Right cardiac atrium (tissue), 5 donors: ENCODE measurements at regions not wholly inside any gene's neighbourhood (a gene's known extent, or its start where the extent isn't known, plus 50 kb on each side); places are given as distances from the start of the nearest gene placed in this dataset.
"Not testable (repeated sequence)": the region's sequence is repeated elsewhere in the genome, so short reads cannot be mapped to it uniquely, and the experiment has no call there.

ENCODE experiments used
- ATAC-seq, 2 donors: fragments of 200-7000 bp; cut with Tn5 transposase; one replicate each; pipeline versions ENCODE4 v1.8.0 to v1.9.1; 2020; ENCODE audit warnings: moderate library complexity in 2 of 2, mild to moderate bottlenecking in 1 of 2
- DNase-seq, 3 donors: peaks; one replicate each; pipeline ENCODE4 v3.0.0-alpha.2; 2020
- H3K27ac ChIP-seq: one replicate; pipeline ENCODE4 v1.5.1; 2013; ENCODE audit warnings: mild to moderate bottlenecking, low read length, control low read depth, moderate library complexity
- H3K27me3 ChIP-seq: one replicate; pipeline ENCODE4 v1.6.1; 2013; ENCODE audit not compliant: control insufficient read depth, insufficient read depth
- H3K4me1 ChIP-seq: one replicate; pipeline ENCODE4 v1.6.1; 2013; ENCODE audit warnings: low read length; ENCODE audit not compliant: control insufficient read depth, insufficient read depth
- H3K4me3 ChIP-seq: one replicate; pipeline ENCODE4 v1.5.1; 2013; ENCODE audit warnings: low read length, control low read depth
- H3K9me3 ChIP-seq: one replicate; pipeline ENCODE4 v1.6.1; 2013; ENCODE audit warnings: low read length; ENCODE audit not compliant: control insufficient read depth
- WGBS: extraction: QIAGEN DNeasy Blood & Tissue Kit; methylation state at CpG from one replicate; pipeline ENCODE4 v1.1.7; 2013; 5-methylcytosine and 5-hydroxymethylcytosine counted together
- intact Hi-C, 4 donors: fragments of 100-400 bp; cut with DNase I; formaldehyde crosslinking; loops; one replicate each; pipeline versions ENCODE4 v1.11.0 to v1.14.0; 2022 to 2023
- donor health status: healthy with polysubstance abuse.
- donor health status: DM: no; HTN: yes; CAD: no.
- donor health status: DM: no; HTN: no; CAD: no.
- donor health status: DM: no; HTN: yes; CAD: no; lungs with severe emphysema.
- donor health status: DM: yes; HTN: yes; CAD: no.

- 47% methylated on average over 3 of the region's 3 CpGs for WGBS
Measured at GRCh38 chr6:167232356-167232755, 58.8 kb upstream of the UNC93A start.

GRCh38 chr6:167233490-167233889, 57.6 kb upstream of the UNC93A start:
- no peak overlapping the region for H3K4me3 ChIP-seq
- DNase-seq (no peak), ATAC-seq (no peak)
- 35% methylated on average over 6 of the region's 6 CpGs for WGBS
- H3K27ac ChIP-seq, result no peak overlapping the region
- H3K27me3 ChIP-seq, result peaks cover 5% of the 10 kb centered on the region
- no peaks in the 10 kb centered on the region for H3K4me1 ChIP-seq
- no peaks in the 10 kb centered on the region for H3K9me3 ChIP-seq
- intact Hi-C loops, result loop anchor here in 1 of 4 donors (10.0 kb wide), 1 partner anchor 121 kb away; no protein-coding TSS in a partner anchor

More at GRCh38 chr6:167232356-167232755, 58.8 kb upstream of the UNC93A start:
- Histone ChIP-seq H3K27me3 (peaks cover 5% of the 10 kb centered on the region), H3K4me1 (no peaks in the 10 kb centered on the region), H3K4me3 (no peak overlapping the region), H3K9me3 (no peaks in the 10 kb centered on the region), H3K27ac (no peak overlapping the region)
- no peak for DNase-seq
- intact Hi-C loops, result loop anchor here in 1 of 4 donors (10.0 kb wide), 1 partner anchor 122 kb away; no protein-coding TSS in a partner anchor
- ATAC-seq, result no peak

- not testable (repeated sequence) for H3K4me3 ChIP-seq, H3K9me3 ChIP-seq, DNase-seq, H3K27ac ChIP-seq, H3K4me1 ChIP-seq, ATAC-seq, H3K27me3 ChIP-seq
- intact Hi-C loops, result loop anchor here in 1 of 4 donors (10.0 kb wide), 1 partner anchor 120 kb away; no protein-coding TSS in a partner anchor
- WGBS, result 25% methylated on average over 3 of the region's 6 CpGs
Measured at GRCh38 chr6:167234576-167234975, 56.5 kb upstream of the UNC93A start.

- no peak overlapping the region for H3K4me3 ChIP-seq
- ATAC-seq, result no peak
- peaks cover 3% of the 10 kb centered on the region for H3K27me3 ChIP-seq
- WGBS, result 70% methylated on average over 9 of the region's 9 CpGs
- H3K4me1 ChIP-seq, result no peaks in the 10 kb centered on the region
- intact Hi-C loops, result loop anchor here in 1 of 4 donors (10.0 kb wide), 1 partner anchor 120 kb away; no protein-coding TSS in a partner anchor
- no peak for DNase-seq
- no peaks in the 10 kb centered on the region for H3K9me3 ChIP-seq
- H3K27ac ChIP-seq, result no peak overlapping the region
Measured at GRCh38 chr6:167235005-167235404, 56.1 kb upstream of the UNC93A start.

GRCh38 chr6:167235421-167236238, 55.5 kb upstream of the UNC93A start:
- no peaks in the 10 kb centered on the region for H3K4me1 ChIP-seq
- no peaks in the 10 kb centered on the region for H3K27me3 ChIP-seq
- 89% methylated on average over 38 of the region's 38 CpGs for WGBS
- intact Hi-C loops, result loop anchor here in 1 of 4 donors (10.0 kb wide), 1 partner anchor 119 kb away; no protein-coding TSS in a partner anchor
- no peak overlapping the region for H3K4me3 ChIP-seq
- DNase-seq (no peak), ATAC-seq (peak; percentile 29 to 43)
- H3K27ac ChIP-seq, result no peak overlapping the region
- H3K9me3 ChIP-seq, result no peaks in the 10 kb centered on the region

GRCh38 chr6:167236239-167236571, 54.9 kb upstream of the UNC93A start:
- WGBS, result 80% methylated on average over 16 of the region's 16 CpGs
- no peaks in the 10 kb centered on the region for H3K9me3 ChIP-seq
- no peak overlapping the region for H3K4me3 ChIP-seq
- intact Hi-C loops, result loop anchor here in 1 of 4 donors (10.0 kb wide), 1 partner anchor 119 kb away; no protein-coding TSS in a partner anchor
- DNase-seq (no peak), ATAC-seq (peak in 1 of 2 donors; percentile 18)
- H3K27me3 ChIP-seq, result no peaks in the 10 kb centered on the region
- H3K27ac ChIP-seq, result no peak overlapping the region
- H3K4me1 ChIP-seq, result no peaks in the 10 kb centered on the region

GRCh38 chr6:167237438-167238145, 53.5 kb upstream of the UNC93A start:
- ATAC-seq, result no peak
- no peak for DNase-seq
- Histone ChIP-seq H3K4me1 (no peaks in the 10 kb centered on the region), H3K27me3 (no peaks in the 10 kb centered on the region), H3K9me3 (no peaks in the 10 kb centered on the region), H3K27ac (no peak overlapping the region), H3K4me3 (no peak overlapping the region)
- WGBS, result 82% methylated on average over 14 of the region's 14 CpGs
- intact Hi-C loops, result loop anchor here in 1 of 4 donors (10.0 kb wide), 1 partner anchor 117 kb away; no protein-coding TSS in a partner anchor

GRCh38 chr6:167238146-167238693, 52.9 kb upstream of the UNC93A start:
- ATAC-seq (no peak), DNase-seq (no peak)
- Histone ChIP-seq H3K27ac (no peak overlapping the region), H3K4me3 (no peak overlapping the region), H3K4me1 (no peaks in the 10 kb centered on the region), H3K9me3 (no peaks in the 10 kb centered on the region), H3K27me3 (no peaks in the 10 kb centered on the region)
- intact Hi-C loops, result loop anchor here in 1 of 4 donors (10.0 kb wide), 1 partner anchor 117 kb away; no protein-coding TSS in a partner anchor
- 35% methylated on average over 14 of the region's 14 CpGs for WGBS

- no peak for ATAC-seq
- H3K4me3 ChIP-seq, result no peak overlapping the region
- intact Hi-C loops, result loop anchor here in 1 of 4 donors (10.0 kb wide), 1 partner anchor 116 kb away; no protein-coding TSS in a partner anchor
Measured at GRCh38 chr6:167238694-167239467, 52.2 kb upstream of the UNC93A start.

GRCh38 chr6:167239470-167239869, 51.6 kb upstream of the UNC93A start:
- not testable (repeated sequence) for H3K4me3 ChIP-seq, H3K4me1 ChIP-seq, ATAC-seq, H3K27ac ChIP-seq, H3K27me3 ChIP-seq, DNase-seq, H3K9me3 ChIP-seq
- intact Hi-C loops, result loop anchor here in 1 of 4 donors (10.0 kb wide), 1 partner anchor 115 kb away; no protein-coding TSS in a partner anchor
- WGBS, result 92% methylated on average over 2 of the region's 2 CpGs

More at GRCh38 chr6:167238694-167239467, 52.2 kb upstream of the UNC93A start:
- no peaks in the 10 kb centered on the region for H3K27me3 ChIP-seq
- H3K27ac ChIP-seq, result no peak overlapping the region
- DNase-seq, result no peak
- no peaks in the 10 kb centered on the region for H3K4me1 ChIP-seq
- WGBS, result 84% methylated on average over 12 of the region's 12 CpGs
- no peaks in the 10 kb centered on the region for H3K9me3 ChIP-seq
